HepG2 (cell line): ENCODE measurements at regions not wholly inside any gene's neighbourhood (a gene's known extent, or its start where the extent isn't known, plus 50 kb on each side); places are given as distances from the start of the nearest gene placed in this dataset.

Source experiments
- ESRRA ChIP-seq: sonication (generic); formaldehyde crosslinking; IDR thresholded peaks from 2 replicates; pipeline ENCODE4 v1.5.1; 2020; ENCODE audit warnings: mild to moderate bottlenecking, low read depth, missing genetic modification reagents
- RAD51 ChIP-seq: fragments of 450-650 bp; IDR thresholded peaks from 2 replicates; pipeline ENCODE4 v1.6.1; 2016; ENCODE audit warnings: borderline replicate concordance

- TF ChIP-seq RAD51 (no peak), ESRRA (CRISPR knock-in tag) (peak; percentile 75; the same call in 1 of the 2 replicates)
These were observed 212.0 kb upstream of the SGK1 start for GRCh38 chr6:134529921-134530320.
